ENCODE measurements at regions not wholly inside any gene's neighbourhood (a gene's known extent, or its start where the extent isn't known, plus 50 kb on each side); places are given as distances from the start of the nearest gene placed in this dataset.

GRCh38 chr10:130967784-130968183, 343.7 kb downstream of the TCERG1L start:
- Histone ChIP-seq H3K27me3 (ENCODE audit: insufficient read depth, poor library complexity, severe bottlenecking) (no peaks in the 10 kb centered on the region), H3K27ac (replicated peaks) (no peak overlapping the region), H3K4me3 (replicated peaks; ENCODE audit: insufficient read depth, low read length) (no peak overlapping the region)
- TF ChIP-seq GABPA (IDR thresholded peaks at IDR 0.05; ENCODE audit: low read depth) (no peak), SPI1 (IDR thresholded peaks at IDR 0.05; ENCODE audit: borderline replicate concordance, low read depth) (no peak)
- DNase-seq (ENCODE audit: low read depth in 1 of 2, low spot score in 1 of 2): no peak

- Histone ChIP-seq H3K27ac (replicated peaks) (no peak overlapping the region), H3K27me3 (ENCODE audit: insufficient read depth, poor library complexity, severe bottlenecking) (no peaks in the 10 kb centered on the region), H3K4me3 (replicated peaks; ENCODE audit: insufficient read depth, low read length) (no peak overlapping the region)
- no peak for DNase-seq (ENCODE audit: low read depth in 1 of 2, low spot score in 1 of 2)
- TF ChIP-seq GABPA (IDR thresholded peaks at IDR 0.05; ENCODE audit: low read depth) (no peak), REST (IDR thresholded peaks at IDR 0.05; ENCODE audit: insufficient replicate concordance, low read depth) (no peak), SPI1 (IDR thresholded peaks at IDR 0.05; ENCODE audit: borderline replicate concordance, low read depth) (no peak), POLR2AphosphoS5 (IDR thresholded peaks at IDR 0.05; ENCODE audit: low read depth) (no peak), CTCF (IDR thresholded peaks at IDR 0.05; ENCODE audit: insufficient read depth, low read length) (no peak)
Observed at GRCh38 chr10:130968511-130968910, 343.0 kb downstream of the TCERG1L start.

- Histone ChIP-seq H3K27ac (replicated peaks) (no peak overlapping the region), H3K4me3 (replicated peaks; ENCODE audit: insufficient read depth, low read length) (no peak overlapping the region), H3K27me3 (ENCODE audit: insufficient read depth, poor library complexity, severe bottlenecking) (no peaks in the 10 kb centered on the region)
- TF ChIP-seq REST (IDR thresholded peaks at IDR 0.05; ENCODE audit: insufficient replicate concordance, low read depth) (no peak), POLR2AphosphoS5 (IDR thresholded peaks at IDR 0.05; ENCODE audit: low read depth) (no peak), GABPA (IDR thresholded peaks at IDR 0.05; ENCODE audit: low read depth) (no peak), CTCF (IDR thresholded peaks at IDR 0.05; ENCODE audit: insufficient read depth, low read length) (no peak), SPI1 (IDR thresholded peaks at IDR 0.05; ENCODE audit: borderline replicate concordance, low read depth) (no peak)
- no peak for DNase-seq (ENCODE audit: low read depth in 1 of 2, low spot score in 1 of 2)
Observed at GRCh38 chr10:130968964-130969363, 342.6 kb downstream of the TCERG1L start.

GRCh38 chr10:130969700-130970099, 341.8 kb downstream of the TCERG1L start:
- no peaks in the 10 kb centered on the region for H3K27me3 ChIP-seq (ENCODE audit: insufficient read depth, poor library complexity, severe bottlenecking)
- no peak for DNase-seq (ENCODE audit: low read depth in 1 of 2, low spot score in 1 of 2)
- no peak overlapping the region for H3K27ac ChIP-seq (replicated peaks)
- H3K4me3 ChIP-seq (replicated peaks; ENCODE audit: insufficient read depth, low read length): no peak overlapping the region
- TF ChIP-seq GABPA (IDR thresholded peaks at IDR 0.05; ENCODE audit: low read depth) (no peak), CTCF (IDR thresholded peaks at IDR 0.05; ENCODE audit: insufficient read depth, low read length) (no peak), SPI1 (IDR thresholded peaks at IDR 0.05; ENCODE audit: borderline replicate concordance, low read depth) (no peak), REST (IDR thresholded peaks at IDR 0.05; ENCODE audit: insufficient replicate concordance, low read depth) (no peak), POLR2AphosphoS5 (IDR thresholded peaks at IDR 0.05; ENCODE audit: low read depth) (no peak)
